IMR-90 (cell line): ENCODE measurements at regions not wholly inside any gene's neighbourhood (a gene's known extent, or its start where the extent isn't known, plus 50 kb on each side); places are given as distances from the start of the nearest gene placed in this dataset.

ENCODE experiments used
- ATAC-seq: fragments of 200-7000 bp; cut with Tn5 transposase; 2 replicates; pipeline ENCODE4 v1.9.1; 2020; ENCODE audit warnings: low read depth, mild to moderate bottlenecking, moderate library complexity
- BruUV-seq: library from RNA; stranded (reverse); fragments of 400-500 nt; replicated peaks from 2 replicates; lab custom pipeline; 2021; lab: Mats Ljungman, UMichigan
- CTCF ChIA-PET: fragments of 300-600 bp; formaldehyde crosslinking; extraction: SDS; loops from one replicate; lab custom pipeline; 2021; ENCODE audit warnings: antibody characterized with exemption; lab: Yijun Ruan, JAX
- POLR2A ChIA-PET: fragments of 300-600 bp; sonication (Branson Sonifier 250); formaldehyde crosslinking; loops from one replicate; lab custom pipeline; 2022; ENCODE audit warnings: antibody characterized with exemption; ENCODE audit not compliant: unreplicated experiment; lab: Charles Lee
- DNase-seq: peaks from one replicate; pipeline ENCODE4 v3.0.0; 2013
- H2AFZ ChIP-seq: replicated peaks from 2 replicates; pipeline ENCODE3; 2013; ENCODE audit warnings: low read length, mild to moderate bottlenecking; ENCODE audit not compliant: poor library complexity
- H2AK5ac ChIP-seq: 2 replicates; pipeline ENCODE4 v1.6.1; 2013; ENCODE audit warnings: low read depth, low read length, inconsistent platforms
- H2AK9ac ChIP-seq: replicated peaks from 2 replicates; pipeline ENCODE3; 2013; ENCODE audit warnings: mild to moderate bottlenecking, low read depth, low read length, moderate library complexity; ENCODE audit not compliant: poor library complexity
- H2BK120ac ChIP-seq: 2 replicates; pipeline ENCODE4 v1.6.1; 2013; ENCODE audit warnings: low read depth, low read length, inconsistent platforms
- H2BK15ac ChIP-seq: 3 replicates; pipeline ENCODE4 v1.6.1; 2013; ENCODE audit warnings: low read depth, low read length, inconsistent platforms
- H2BK20ac ChIP-seq: 2 replicates; pipeline ENCODE4 v1.6.1; 2013; ENCODE audit warnings: low read depth, mild to moderate bottlenecking, inconsistent platforms, low read length, moderate library complexity
- H2BK5ac ChIP-seq: 2 replicates; pipeline ENCODE4 v1.6.1; 2013; ENCODE audit warnings: mild to moderate bottlenecking, low read depth, low read length, inconsistent platforms; ENCODE audit not compliant: poor library complexity, severe bottlenecking
- H3K14ac ChIP-seq: replicated peaks from 2 replicates; pipeline ENCODE4 v1.6.1; 2013; ENCODE audit warnings: low read depth, low read length, inconsistent platforms
- H3K18ac ChIP-seq: 2 replicates; pipeline ENCODE4 v1.6.1; 2013; ENCODE audit warnings: low read depth, low read length, control low read depth
- H3K23ac ChIP-seq: 2 replicates; pipeline ENCODE4 v1.6.1; 2013; ENCODE audit warnings: low read depth, low read length, inconsistent platforms
- H3K27ac ChIP-seq: 2 replicates; pipeline ENCODE4 v1.5.1; 2013; ENCODE audit warnings: mild to moderate bottlenecking, control low read depth, low read length; ENCODE audit not compliant: insufficient read depth
- H3K27me3 ChIP-seq: 2 replicates; pipeline ENCODE4 v1.6.1; 2013; ENCODE audit warnings: low read length; ENCODE audit not compliant: control insufficient read depth, insufficient read depth
- H3K36me3 ChIP-seq: 2 replicates; pipeline ENCODE4 v1.6.1; 2013; ENCODE audit warnings: low read length, mixed read lengths; ENCODE audit not compliant: control insufficient read depth, insufficient read depth
- H3K4ac ChIP-seq: 2 replicates; pipeline ENCODE4 v1.6.1; 2013; ENCODE audit warnings: low read depth, low read length, inconsistent platforms
- H3K4me1 ChIP-seq: 2 replicates; pipeline ENCODE4 v1.6.1; 2013; ENCODE audit warnings: low read length, mixed read lengths; ENCODE audit not compliant: control insufficient read depth, insufficient read depth
- H3K4me2 ChIP-seq: 2 replicates; pipeline ENCODE4 v1.6.1; 2013; ENCODE audit warnings: low read depth, mild to moderate bottlenecking, control low read depth, low read length, moderate library complexity
- H3K4me3 ChIP-seq: 2 replicates; pipeline ENCODE4 v1.5.1; 2013; ENCODE audit warnings: low read depth, mild to moderate bottlenecking, control low read depth, low read length, moderate library complexity; ENCODE audit not compliant: insufficient read depth
- H3K56ac ChIP-seq: 2 replicates; pipeline ENCODE4 v1.6.1; 2013; ENCODE audit warnings: low read length, inconsistent platforms; ENCODE audit not compliant: insufficient read depth; ENCODE audit errors: extremely low read depth
- H3K79me1 ChIP-seq, 2 experiments: 2 replicates each; pipeline ENCODE4 v1.6.1; 2013; ENCODE audit warnings: low read length in 2 of 2, inconsistent platforms in 1 of 2, low read depth in 1 of 2
- H3K9ac ChIP-seq: 2 replicates; pipeline ENCODE4 v1.6.1; 2013; ENCODE audit warnings: low read depth, low read length, control low read depth
- H3K9me1 ChIP-seq: 2 replicates; pipeline ENCODE4 v1.6.1; 2013; ENCODE audit warnings: low read length, inconsistent platforms; ENCODE audit not compliant: insufficient read depth
- H3K9me3 ChIP-seq: 2 replicates; pipeline ENCODE4 v1.6.1; 2013; ENCODE audit warnings: low read length; ENCODE audit not compliant: control insufficient read depth, insufficient read depth
- H4K20me1 ChIP-seq: 2 replicates; pipeline ENCODE4 v1.6.1; 2013; ENCODE audit warnings: low read length, inconsistent platforms; ENCODE audit not compliant: insufficient read depth
- H4K5ac ChIP-seq: 2 replicates; pipeline ENCODE4 v1.6.1; 2013; ENCODE audit warnings: mild to moderate bottlenecking, low read depth, low read length, control low read depth
- H4K8ac ChIP-seq, 2 experiments: 2 replicates each; pipeline ENCODE4 v1.6.1; 2013; ENCODE audit warnings: low read depth in 2 of 2, low read length in 2 of 2, control low read depth in 1 of 2, inconsistent platforms in 1 of 2
- H4K91ac ChIP-seq: 2 replicates; pipeline ENCODE4 v1.6.1; 2013; ENCODE audit warnings: low read depth, low read length, inconsistent platforms; ENCODE audit not compliant: insufficient read depth
- BHLHE40 ChIP-seq: fragments of 150-350 bp; IDR thresholded peaks from 2 replicates; pipeline ENCODE4 v1.6.1; 2016; ENCODE audit warnings: mild to moderate bottlenecking, low read depth, low read length
- MAZ ChIP-seq: IDR thresholded peaks from 2 replicates; pipeline ENCODE4 v1.6.1; 2012; ENCODE audit warnings: low read depth, mild to moderate bottlenecking, low read length, improper control_type of control experiment, moderate library complexity, borderline replicate concordance
- MXI1 ChIP-seq: IDR thresholded peaks from 2 replicates; pipeline ENCODE4 v1.6.1; 2012; ENCODE audit warnings: low read depth, mild to moderate bottlenecking, low read length, moderate library complexity, borderline replicate concordance
- POLR2A ChIP-seq: IDR thresholded peaks from 2 replicates; pipeline ENCODE4 v1.6.1; 2012; ENCODE audit warnings: mild to moderate bottlenecking, low read depth, low read length
- RFX5 ChIP-seq: IDR thresholded peaks from 2 replicates; pipeline ENCODE4 v1.8.0; 2012; ENCODE audit warnings: low read depth, mild to moderate bottlenecking, low read length, moderate library complexity
- SMC3 ChIP-seq: fragments of 150-350 bp; IDR thresholded peaks from 2 replicates; pipeline ENCODE4 v1.6.1; 2016; ENCODE audit warnings: low read depth, mild to moderate bottlenecking, antibody characterized with exemption, low read length, moderate library complexity
- USF2 ChIP-seq: fragments of 150-350 bp; IDR thresholded peaks from 2 replicates; pipeline ENCODE4 v1.6.1; 2017; ENCODE audit warnings: mild to moderate bottlenecking, antibody characterized with exemption, low read length, low read depth
- WGBS, 2 experiments: methylation state at CpG; one replicate each; pipeline versions ENCODE4 v1.1.5 to v1.1.7; 2013; ENCODE audit warnings: missing lambda C conversion rate in 2 of 2; ENCODE audit not compliant: insufficient read length in 1 of 2; ENCODE audit errors: extremely low coverage in 2 of 2; 5-methylcytosine and 5-hydroxymethylcytosine counted together
- dilution Hi-C: fragments of 300-500 bp; cut with HindIII; formaldehyde crosslinking; loops from one replicate; pipeline ENCODE4 v1.14.3; 2018; ENCODE audit warnings: low sequenced_read_pairs; ENCODE audit not compliant: unreplicated experiment
- in situ Hi-C: fragments of 300-500 bp; cut with MboI; formaldehyde crosslinking; loops from 3 replicates; pipeline ENCODE4 v1.14.3; 2019; ENCODE audit warnings: low sequenced_read_pairs, inconsistent platforms, mixed read lengths
- intact Hi-C: fragments of 100-400 bp; cut with micrococcal nuclease; formaldehyde crosslinking; loops from 2 replicates; pipeline ENCODE4 v1.10.0; 2022

- H3K27me3 ChIP-seq: no peaks in the 10 kb centered on the region
- no peak overlapping the region for H3K18ac ChIP-seq
- no peak overlapping the region for H2AFZ ChIP-seq
- POLR2A ChIA-PET: no interaction called here
- ATAC-seq: no peak
- H3K9ac ChIP-seq: no peak overlapping the region
- no peaks in the 10 kb centered on the region for H3K79me1 ChIP-seq
- DNase-seq: no peak
- no peak overlapping the region for H4K91ac ChIP-seq
- no CpG with 5 or more reads among the region's 1 CpG for WGBS, 2 experiments
- peaks cover 4% of the 10 kb centered on the region; the same call in 1 of the 2 replicates for H3K9me3 ChIP-seq
- intact Hi-C loops: loop anchor here (5.0 kb wide), 1 partner anchor 260 kb away; no protein-coding TSS in a partner anchor
- H3K4ac ChIP-seq: no peak overlapping the region
- H4K5ac ChIP-seq: no peak overlapping the region
- no peak overlapping the region for H2BK20ac ChIP-seq
- H2AK9ac ChIP-seq: no peak overlapping the region
- no peaks in the 10 kb centered on the region for H3K4me1 ChIP-seq
- no TSS peak for BruUV-seq
- no peaks in the 10 kb centered on the region for H4K20me1 ChIP-seq
- H3K56ac ChIP-seq: no peak overlapping the region
- no peak overlapping the region for H3K23ac ChIP-seq
- CTCF ChIA-PET: interaction anchor here (1.7 kb wide), 1 partner anchor 12 kb away, joined by 5 read pairs; no protein-coding TSS in a partner anchor
- H2AK5ac ChIP-seq: no peak overlapping the region
- no peaks in the 10 kb centered on the region for H3K9me1 ChIP-seq
- H3K27ac ChIP-seq: no peak overlapping the region
- H2BK15ac ChIP-seq: no peak overlapping the region
- in situ Hi-C loops: no loop called here
- no peak overlapping the region for H3K4me2 ChIP-seq
- no peak overlapping the region for H3K4me3 ChIP-seq
- TF ChIP-seq MXI1 (no peak), BHLHE40 (no peak), RFX5 (no peak), SMC3 (no peak), MAZ (no peak), USF2 (no peak), POLR2A (no peak)
- no peak overlapping the region for H2BK5ac ChIP-seq
- no peak overlapping the region for H4K8ac ChIP-seq
- H3K14ac ChIP-seq: no peak overlapping the region
- H3K36me3 ChIP-seq: no peaks in the 10 kb centered on the region
- H2BK120ac ChIP-seq: no peak overlapping the region
- dilution Hi-C loops: no loop called here
Measured at GRCh38 chr1:219397511-219397910, 215.4 kb downstream of the ZC3H11B start.
